ENCODE measurements at regions not wholly inside any gene's neighbourhood (a gene's known extent, or its start where the extent isn't known, plus 50 kb on each side); places are given as distances from the start of the nearest gene placed in this dataset.

- no peaks in the 10 kb centered on the region for H3K79me2 ChIP-seq (replicated peaks; ENCODE audit: insufficient read depth, low read length)
These were observed 83.3 kb upstream of the FOXN3 start for GRCh38 chr14:89500303-89500702.

DNA sequence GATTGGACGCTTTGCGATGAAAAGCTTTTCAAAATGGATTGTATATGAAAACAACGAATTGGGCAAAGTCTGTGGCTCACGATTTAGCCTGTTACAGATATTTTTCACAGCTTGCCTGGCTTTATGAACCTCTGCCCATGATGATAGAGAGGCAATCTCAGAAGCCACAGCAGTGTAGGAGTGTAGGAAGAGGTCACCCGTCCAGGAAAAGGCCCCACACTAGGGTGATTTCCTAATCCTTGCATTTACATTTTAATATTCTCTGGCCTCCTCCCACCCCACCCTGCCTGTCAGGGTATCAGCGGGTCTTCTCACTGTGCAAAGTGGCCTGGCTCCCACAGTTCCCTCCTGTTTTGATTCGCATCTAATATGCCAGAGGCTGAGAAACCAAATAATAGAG, 81.8 kb upstream of the FOXN3 start:
- H3K36me3 ChIP-seq (ENCODE audit: insufficient read depth, low read length): no peaks in the 10 kb centered on the region
- no peak overlapping the region for H3K4me3 ChIP-seq (ENCODE audit: low read length)
- no peaks in the 10 kb centered on the region for H3K79me2 ChIP-seq (replicated peaks; ENCODE audit: insufficient read depth, low read length)
- no peaks in the 10 kb centered on the region for H3K27me3 ChIP-seq (ENCODE audit: insufficient read depth, low read depth, low read length)
- no peaks in the 10 kb centered on the region for H4K20me1 ChIP-seq (ENCODE audit: insufficient read depth)
- no peaks in the 10 kb centered on the region for H3K9me3 ChIP-seq (ENCODE audit: low read length)
- H3K4me2 ChIP-seq (ENCODE audit: low read length): no peak overlapping the region
- peaks cover 7% of the 10 kb centered on the region for H3F3A ChIP-seq (ENCODE audit: insufficient read depth, low read length, poor library complexity, severe bottlenecking)
- no peak overlapping the region for H3K27ac ChIP-seq (ENCODE audit: low read length)
- H2AFZ ChIP-seq (ENCODE audit: low read depth, low read length): no peak overlapping the region
- no peaks in the 10 kb centered on the region for H3K9me2 ChIP-seq (ENCODE audit: insufficient read depth, low read length)
- H3K9ac ChIP-seq (ENCODE audit: low read length): no peak overlapping the region
- no peak for TF ChIP-seq POLR2AphosphoS5 (IDR thresholded peaks at IDR 0.05)
- no peak for TF ChIP-seq RAD21 (conservative IDR thresholded peaks at IDR 0.05)
- TF ChIP-seq EP300 (conservative IDR thresholded peaks at IDR 0.05; ENCODE audit: poor library complexity, severe bottlenecking): no peak
- TF ChIP-seq MXI1 (conservative IDR thresholded peaks at IDR 0.05; ENCODE audit: poor library complexity, severe bottlenecking): no peak
- TF ChIP-seq EZH2 (IDR thresholded peaks at IDR 0.05; ENCODE audit: borderline replicate concordance, insufficient read depth, low read length, poor library complexity, severe bottlenecking): no peak
- TF ChIP-seq, protein P1, sequence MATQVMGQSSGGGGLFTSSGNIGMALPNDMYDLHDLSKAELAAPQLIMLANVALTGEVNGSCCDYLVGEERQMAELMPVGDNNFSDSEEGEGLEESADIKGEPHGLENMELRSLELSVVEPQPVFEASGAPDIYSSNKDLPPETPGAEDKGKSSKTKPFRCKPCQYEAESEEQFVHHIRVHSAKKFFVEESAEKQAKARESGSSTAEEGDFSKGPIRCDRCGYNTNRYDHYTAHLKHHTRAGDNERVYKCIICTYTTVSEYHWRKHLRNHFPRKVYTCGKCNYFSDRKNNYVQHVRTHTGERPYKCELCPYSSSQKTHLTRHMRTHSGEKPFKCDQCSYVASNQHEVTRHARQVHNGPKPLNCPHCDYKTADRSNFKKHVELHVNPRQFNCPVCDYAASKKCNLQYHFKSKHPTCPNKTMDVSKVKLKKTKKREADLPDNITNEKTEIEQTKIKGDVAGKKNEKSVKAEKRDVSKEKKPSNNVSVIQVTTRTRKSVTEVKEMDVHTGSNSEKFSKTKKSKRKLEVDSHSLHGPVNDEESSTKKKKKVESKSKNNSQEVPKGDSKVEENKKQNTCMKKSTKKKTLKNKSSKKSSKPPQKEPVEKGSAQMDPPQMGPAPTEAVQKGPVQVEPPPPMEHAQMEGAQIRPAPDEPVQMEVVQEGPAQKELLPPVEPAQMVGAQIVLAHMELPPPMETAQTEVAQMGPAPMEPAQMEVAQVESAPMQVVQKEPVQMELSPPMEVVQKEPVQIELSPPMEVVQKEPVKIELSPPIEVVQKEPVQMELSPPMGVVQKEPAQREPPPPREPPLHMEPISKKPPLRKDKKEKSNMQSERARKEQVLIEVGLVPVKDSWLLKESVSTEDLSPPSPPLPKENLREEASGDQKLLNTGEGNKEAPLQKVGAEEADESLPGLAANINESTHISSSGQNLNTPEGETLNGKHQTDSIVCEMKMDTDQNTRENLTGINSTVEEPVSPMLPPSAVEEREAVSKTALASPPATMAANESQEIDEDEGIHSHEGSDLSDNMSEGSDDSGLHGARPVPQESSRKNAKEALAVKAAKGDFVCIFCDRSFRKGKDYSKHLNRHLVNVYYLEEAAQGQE (IDR thresholded peaks at IDR 0.05; ENCODE audit: borderline replicate concordance): no peak
- no peak for TF ChIP-seq SMC3 (conservative IDR thresholded peaks at IDR 0.05; ENCODE audit: poor library complexity)
- no peak for TF ChIP-seq TAF1 (IDR thresholded peaks at IDR 0.05; ENCODE audit: low read depth)
- TF ChIP-seq, protein P2, sequence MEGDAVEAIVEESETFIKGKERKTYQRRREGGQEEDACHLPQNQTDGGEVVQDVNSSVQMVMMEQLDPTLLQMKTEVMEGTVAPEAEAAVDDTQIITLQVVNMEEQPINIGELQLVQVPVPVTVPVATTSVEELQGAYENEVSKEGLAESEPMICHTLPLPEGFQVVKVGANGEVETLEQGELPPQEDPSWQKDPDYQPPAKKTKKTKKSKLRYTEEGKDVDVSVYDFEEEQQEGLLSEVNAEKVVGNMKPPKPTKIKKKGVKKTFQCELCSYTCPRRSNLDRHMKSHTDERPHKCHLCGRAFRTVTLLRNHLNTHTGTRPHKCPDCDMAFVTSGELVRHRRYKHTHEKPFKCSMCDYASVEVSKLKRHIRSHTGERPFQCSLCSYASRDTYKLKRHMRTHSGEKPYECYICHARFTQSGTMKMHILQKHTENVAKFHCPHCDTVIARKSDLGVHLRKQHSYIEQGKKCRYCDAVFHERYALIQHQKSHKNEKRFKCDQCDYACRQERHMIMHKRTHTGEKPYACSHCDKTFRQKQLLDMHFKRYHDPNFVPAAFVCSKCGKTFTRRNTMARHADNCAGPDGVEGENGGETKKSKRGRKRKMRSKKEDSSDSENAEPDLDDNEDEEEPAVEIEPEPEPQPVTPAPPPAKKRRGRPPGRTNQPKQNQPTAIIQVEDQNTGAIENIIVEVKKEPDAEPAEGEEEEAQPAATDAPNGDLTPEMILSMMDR (IDR thresholded peaks at IDR 0.05; ENCODE audit: poor library complexity, severe bottlenecking): no peak

More at GRCh38 chr14:89500303-89500702, 83.3 kb upstream of the FOXN3 start:
- no peaks in the 10 kb centered on the region for H3K36me3 ChIP-seq (ENCODE audit: insufficient read depth, low read length)
- H3K9ac ChIP-seq (ENCODE audit: low read length): no peak overlapping the region
- H3K9me2 ChIP-seq (ENCODE audit: insufficient read depth, low read length): no peaks in the 10 kb centered on the region
- no peaks in the 10 kb centered on the region for H4K20me1 ChIP-seq (ENCODE audit: insufficient read depth)
- no peak overlapping the region for H3K4me3 ChIP-seq (ENCODE audit: low read length)
- TF ChIP-seq, protein P2 (IDR thresholded peaks at IDR 0.05; ENCODE audit: poor library complexity, severe bottlenecking): no peak
- no peak for TF ChIP-seq MXI1 (conservative IDR thresholded peaks at IDR 0.05; ENCODE audit: poor library complexity, severe bottlenecking)
- no peak for TF ChIP-seq SMC3 (conservative IDR thresholded peaks at IDR 0.05; ENCODE audit: poor library complexity)
- no peak for TF ChIP-seq EP300 (conservative IDR thresholded peaks at IDR 0.05; ENCODE audit: poor library complexity, severe bottlenecking)
- TF ChIP-seq POLR2AphosphoS5 (IDR thresholded peaks at IDR 0.05): no peak
- TF ChIP-seq, protein P1 (IDR thresholded peaks at IDR 0.05; ENCODE audit: borderline replicate concordance): no peak
- TF ChIP-seq RAD21 (conservative IDR thresholded peaks at IDR 0.05): no peak
- TF ChIP-seq EZH2 (IDR thresholded peaks at IDR 0.05; ENCODE audit: borderline replicate concordance, insufficient read depth, low read length, poor library complexity, severe bottlenecking): no peak
- no peak for TF ChIP-seq TAF1 (IDR thresholded peaks at IDR 0.05; ENCODE audit: low read depth)
- H3F3A ChIP-seq (ENCODE audit: insufficient read depth, low read length, poor library complexity, severe bottlenecking): no peaks in the 10 kb centered on the region
- no peak overlapping the region for H2AFZ ChIP-seq (ENCODE audit: low read depth, low read length)
- no peaks in the 10 kb centered on the region for H3K9me3 ChIP-seq (ENCODE audit: low read length)
- H3K4me2 ChIP-seq (ENCODE audit: low read length): no peak overlapping the region
- no peak overlapping the region for H3K27ac ChIP-seq (ENCODE audit: low read length)
- H3K27me3 ChIP-seq (ENCODE audit: insufficient read depth, low read depth, low read length): no peaks in the 10 kb centered on the region

Measured in neural cell (in vitro differentiated cells).